ENCODE measurements at regions not wholly inside any gene's neighbourhood (a gene's known extent, or its start where the extent isn't known, plus 50 kb on each side); places are given as distances from the start of the nearest gene placed in this dataset.

DNA sequence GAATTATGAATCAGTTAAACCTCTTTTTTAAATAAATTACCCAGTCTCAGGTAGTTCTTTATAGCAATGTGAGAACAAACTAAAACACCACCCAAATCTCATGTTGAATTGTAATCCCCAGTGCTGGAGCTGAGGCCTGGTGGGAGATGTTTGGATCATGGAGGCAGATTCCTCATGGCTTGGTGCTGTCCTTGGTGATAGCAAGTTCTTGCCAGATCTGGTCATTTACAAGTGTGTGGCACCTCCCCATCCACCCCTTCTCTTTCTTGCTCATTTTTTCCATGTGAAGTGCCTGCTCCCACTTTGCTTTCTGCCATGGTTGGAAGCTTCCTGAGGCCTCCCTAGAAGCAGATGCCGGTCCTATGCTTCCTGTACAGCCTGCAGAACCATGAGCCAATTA lies 102.1 kb upstream of the ANO4 start:
- H3K9me3 Mint-ChIP-seq (ENCODE audit: low read depth): peaks cover 10% of the 10 kb centered on the region
- H3K4me3 Mint-ChIP-seq (ENCODE audit: low read depth): no peak overlapping the region
- no peak for DNase-seq (ENCODE audit: low spot score, unreplicated experiment)
- H3K4me1 Mint-ChIP-seq (ENCODE audit: low read depth): no peaks in the 10 kb centered on the region
- H3K27ac Mint-ChIP-seq: no peak overlapping the region
- TF ChIP-seq, protein P1, sequence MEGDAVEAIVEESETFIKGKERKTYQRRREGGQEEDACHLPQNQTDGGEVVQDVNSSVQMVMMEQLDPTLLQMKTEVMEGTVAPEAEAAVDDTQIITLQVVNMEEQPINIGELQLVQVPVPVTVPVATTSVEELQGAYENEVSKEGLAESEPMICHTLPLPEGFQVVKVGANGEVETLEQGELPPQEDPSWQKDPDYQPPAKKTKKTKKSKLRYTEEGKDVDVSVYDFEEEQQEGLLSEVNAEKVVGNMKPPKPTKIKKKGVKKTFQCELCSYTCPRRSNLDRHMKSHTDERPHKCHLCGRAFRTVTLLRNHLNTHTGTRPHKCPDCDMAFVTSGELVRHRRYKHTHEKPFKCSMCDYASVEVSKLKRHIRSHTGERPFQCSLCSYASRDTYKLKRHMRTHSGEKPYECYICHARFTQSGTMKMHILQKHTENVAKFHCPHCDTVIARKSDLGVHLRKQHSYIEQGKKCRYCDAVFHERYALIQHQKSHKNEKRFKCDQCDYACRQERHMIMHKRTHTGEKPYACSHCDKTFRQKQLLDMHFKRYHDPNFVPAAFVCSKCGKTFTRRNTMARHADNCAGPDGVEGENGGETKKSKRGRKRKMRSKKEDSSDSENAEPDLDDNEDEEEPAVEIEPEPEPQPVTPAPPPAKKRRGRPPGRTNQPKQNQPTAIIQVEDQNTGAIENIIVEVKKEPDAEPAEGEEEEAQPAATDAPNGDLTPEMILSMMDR (IDR thresholded peaks at IDR 0.05; ENCODE audit: unreplicated experiment): no peak
- no peaks in the 10 kb centered on the region for H3K36me3 Mint-ChIP-seq (ENCODE audit: insufficient read depth)
- H3K27me3 Mint-ChIP-seq: no peaks in the 10 kb centered on the region

DNA sequence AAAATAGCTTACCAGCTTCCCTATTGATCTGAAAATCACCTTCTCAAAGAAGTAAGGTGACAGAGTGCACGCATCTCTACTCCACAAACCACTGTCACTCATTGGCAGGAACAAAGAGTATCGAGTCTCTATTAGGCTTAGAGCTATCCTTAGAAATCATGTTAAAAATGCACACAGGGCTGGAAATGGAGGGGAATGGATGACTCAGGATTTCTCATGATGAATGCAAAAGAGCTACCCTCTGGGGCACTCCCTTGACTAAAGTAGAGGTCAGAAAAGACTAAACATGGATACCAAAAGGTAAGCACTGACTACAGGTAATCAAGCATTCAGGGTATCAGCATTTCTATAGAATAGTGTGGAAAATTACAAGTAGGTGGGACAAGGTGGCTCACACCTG lies 96.1 kb upstream of the ANO4 start:
- Mint-ChIP-seq H3K27ac (no peak overlapping the region), H3K27me3 (no peaks in the 10 kb centered on the region), H3K9me3 (ENCODE audit: low read depth) (no peaks in the 10 kb centered on the region), H3K36me3 (ENCODE audit: insufficient read depth) (no peaks in the 10 kb centered on the region), H3K4me3 (ENCODE audit: low read depth) (no peak overlapping the region), H3K4me1 (ENCODE audit: low read depth) (peaks cover 4% of the 10 kb centered on the region)
- DNase-seq (ENCODE audit: low spot score, unreplicated experiment): no peak
- TF ChIP-seq, protein P1 (IDR thresholded peaks at IDR 0.05; ENCODE audit: unreplicated experiment): no peak

DNA sequence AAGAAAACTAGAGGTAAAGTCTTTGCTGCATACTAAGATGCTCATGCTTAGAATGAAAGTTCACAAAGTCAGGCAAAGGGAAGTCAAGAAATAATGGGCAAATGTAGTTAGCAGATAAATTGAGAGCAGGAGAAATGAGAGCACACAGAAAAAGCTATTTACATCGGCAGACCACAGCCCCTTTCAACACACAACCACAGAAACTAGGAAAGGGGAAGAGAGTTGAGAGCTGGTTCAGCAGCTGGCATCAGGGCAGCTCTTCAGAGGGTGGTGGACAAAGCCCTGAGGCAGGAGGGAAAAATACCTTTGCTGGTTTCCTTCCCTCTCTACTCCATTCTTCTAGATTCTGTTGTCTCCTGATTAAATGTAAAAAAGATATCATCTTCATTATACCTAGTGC lies 95.4 kb upstream of the ANO4 start:
- H3K27ac Mint-ChIP-seq: no peak overlapping the region

DNA sequence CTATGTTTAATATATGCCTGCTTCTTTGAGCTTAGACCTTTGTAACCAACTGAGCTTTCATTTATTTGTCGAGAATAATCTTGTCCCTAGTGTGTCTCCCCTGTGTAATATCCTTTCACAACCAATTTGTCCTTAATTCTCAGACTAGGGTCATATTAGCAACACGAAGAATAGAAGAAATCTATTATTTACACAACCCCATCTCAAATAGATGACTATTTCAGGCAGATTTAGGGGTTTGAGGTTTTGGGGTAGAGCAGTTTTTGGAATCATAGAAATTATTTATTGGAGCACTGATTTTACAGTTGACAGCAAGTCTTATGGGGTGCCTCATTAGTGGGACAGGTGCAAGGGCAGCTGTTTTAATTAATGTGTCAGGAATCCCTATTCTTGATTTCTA lies 91.2 kb upstream of the ANO4 start:
- TF ChIP-seq, protein P1 (IDR thresholded peaks at IDR 0.05; ENCODE audit: unreplicated experiment): no peak

More for the DNA sequence above, 95.4 kb upstream of the ANO4 start:
- H3K4me1 Mint-ChIP-seq (ENCODE audit: low read depth): peaks cover 4% of the 10 kb centered on the region
- H3K27me3 Mint-ChIP-seq: no peaks in the 10 kb centered on the region
- TF ChIP-seq, protein P1 (IDR thresholded peaks at IDR 0.05; ENCODE audit: unreplicated experiment): no peak
- DNase-seq (ENCODE audit: low spot score, unreplicated experiment): no peak
- H3K4me3 Mint-ChIP-seq (ENCODE audit: low read depth): no peak overlapping the region
- H3K36me3 Mint-ChIP-seq (ENCODE audit: insufficient read depth): no peaks in the 10 kb centered on the region
- H3K9me3 Mint-ChIP-seq (ENCODE audit: low read depth): no peaks in the 10 kb centered on the region

DNA sequence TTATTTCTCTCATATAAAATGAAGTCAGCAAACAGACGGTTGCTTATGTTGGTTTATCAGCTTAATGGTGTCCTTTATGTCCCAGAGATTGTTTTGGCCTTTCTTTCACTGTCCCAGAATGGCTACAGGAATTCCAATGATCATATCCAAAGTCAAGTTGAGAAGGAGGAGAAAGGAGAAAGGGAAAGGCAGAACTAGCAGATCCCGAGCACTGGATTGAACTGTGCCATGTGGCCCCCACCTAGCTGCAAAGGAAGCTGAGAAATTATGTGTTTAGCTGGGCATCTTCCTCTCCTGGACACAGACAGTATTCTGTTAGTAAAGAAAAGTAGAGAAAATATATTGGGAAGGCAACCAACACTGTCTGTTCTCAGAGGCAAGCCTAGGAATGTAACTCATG lies 90.7 kb upstream of the ANO4 start:
- TF ChIP-seq, protein P1 (IDR thresholded peaks at IDR 0.05; ENCODE audit: unreplicated experiment): no peak
- no peak overlapping the region for H3K4me3 Mint-ChIP-seq (ENCODE audit: low read depth)
- H3K4me1 Mint-ChIP-seq (ENCODE audit: low read depth): no peaks in the 10 kb centered on the region
- H3K9me3 Mint-ChIP-seq (ENCODE audit: low read depth): no peaks in the 10 kb centered on the region
- H3K27me3 Mint-ChIP-seq: no peaks in the 10 kb centered on the region
- H3K36me3 Mint-ChIP-seq (ENCODE audit: insufficient read depth): no peaks in the 10 kb centered on the region
- H3K27ac Mint-ChIP-seq: no peak overlapping the region
- no peak for DNase-seq (ENCODE audit: low spot score, unreplicated experiment)

More for the DNA sequence above, 91.2 kb upstream of the ANO4 start:
- no peak overlapping the region for H3K27ac Mint-ChIP-seq
- no peak overlapping the region for H3K4me3 Mint-ChIP-seq (ENCODE audit: low read depth)
- H3K36me3 Mint-ChIP-seq (ENCODE audit: insufficient read depth): no peaks in the 10 kb centered on the region
- no peaks in the 10 kb centered on the region for H3K9me3 Mint-ChIP-seq (ENCODE audit: low read depth)
- no peaks in the 10 kb centered on the region for H3K27me3 Mint-ChIP-seq
- DNase-seq (ENCODE audit: low spot score, unreplicated experiment): no peak
- H3K4me1 Mint-ChIP-seq (ENCODE audit: low read depth): peaks cover 1% of the 10 kb centered on the region

Measured in progenitor cell of endocrine pancreas (in vitro differentiated cells).